HG03378 (cell line): ENCODE measurements at regions not wholly inside any gene's neighbourhood (a gene's known extent, or its start where the extent isn't known, plus 50 kb on each side); places are given as distances from the start of the nearest gene placed in this dataset.

ENCODE experiments used
- ATAC-seq: cut with Tn5 transposase; IDR thresholded peaks from one replicate; pipeline ENCODE4 v1.9.1; 2021; ENCODE audit warnings: mild to moderate bottlenecking, moderate library complexity; ENCODE audit not compliant: unreplicated experiment

DNA sequence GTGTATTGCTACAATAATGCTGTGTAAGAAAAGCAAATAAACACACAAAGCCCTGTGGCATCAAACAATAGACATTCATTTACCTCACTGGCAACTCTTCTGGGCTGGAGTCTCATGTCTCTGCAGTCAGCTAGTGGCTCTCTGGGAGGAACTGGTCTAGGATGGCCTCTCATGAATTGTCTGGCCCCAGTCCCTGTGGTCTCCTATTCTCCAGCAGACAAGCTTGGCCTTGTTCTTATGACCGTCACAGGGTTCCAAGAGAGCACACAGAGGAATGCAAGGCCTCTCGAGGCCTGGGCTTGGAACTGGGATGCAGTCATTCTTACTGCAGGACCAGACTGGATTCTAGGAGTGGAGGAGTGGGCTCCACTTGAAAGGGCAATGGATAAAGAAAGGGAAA lies 141.2 kb upstream of the NTM start:
- no peak for ATAC-seq

DNA sequence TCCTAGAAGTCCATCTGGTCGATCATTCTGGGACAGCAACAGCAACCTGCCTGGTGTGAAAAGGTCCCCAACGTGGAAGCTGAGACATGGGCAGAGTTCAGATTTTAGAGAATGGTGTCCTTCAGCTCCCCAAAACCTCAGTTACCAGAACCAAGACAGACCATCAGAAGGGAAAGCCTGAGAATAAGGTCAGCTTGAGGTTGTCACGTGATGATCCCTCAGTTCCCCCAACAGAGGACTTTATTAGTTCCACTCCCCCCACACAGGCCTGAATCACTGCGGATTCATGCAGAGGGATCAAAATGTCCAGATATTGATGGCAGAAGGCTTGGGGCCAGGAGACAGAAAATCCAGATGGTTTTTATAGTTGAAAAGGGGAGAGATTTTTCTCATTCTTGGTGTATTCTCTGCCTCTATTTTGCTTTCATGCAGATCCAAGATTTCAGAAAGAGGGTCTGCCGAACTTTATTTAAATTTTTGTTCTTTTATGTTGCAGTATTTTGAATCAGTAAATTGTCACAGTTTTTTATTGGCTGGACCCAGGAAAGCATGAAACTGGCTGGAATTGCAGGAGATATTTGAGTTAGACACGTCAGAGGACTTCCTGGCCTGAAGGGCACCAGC lies 139.0 kb upstream of the NTM start:
- no peak for ATAC-seq

DNA sequence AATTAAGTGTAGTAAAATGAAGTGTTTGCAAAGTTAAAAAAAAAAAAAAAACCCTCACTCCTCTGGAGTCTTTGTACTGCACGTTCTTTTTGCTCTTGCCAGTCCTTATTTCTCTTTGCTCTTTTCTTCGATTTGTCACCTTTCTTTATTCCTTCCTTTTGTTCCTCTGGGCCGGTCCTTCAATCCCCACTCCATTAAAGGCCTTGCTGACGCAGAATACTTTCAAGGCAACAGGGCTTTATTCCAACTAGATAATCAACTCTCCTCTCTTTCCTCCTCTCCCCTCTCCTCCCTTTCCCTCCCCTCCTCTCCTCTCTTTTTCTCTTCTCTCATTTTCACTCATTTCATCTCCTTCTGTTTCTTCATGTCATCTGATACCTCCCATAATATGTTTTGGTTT lies 138.2 kb upstream of the NTM start:
- ATAC-seq, result no peak

DNA sequence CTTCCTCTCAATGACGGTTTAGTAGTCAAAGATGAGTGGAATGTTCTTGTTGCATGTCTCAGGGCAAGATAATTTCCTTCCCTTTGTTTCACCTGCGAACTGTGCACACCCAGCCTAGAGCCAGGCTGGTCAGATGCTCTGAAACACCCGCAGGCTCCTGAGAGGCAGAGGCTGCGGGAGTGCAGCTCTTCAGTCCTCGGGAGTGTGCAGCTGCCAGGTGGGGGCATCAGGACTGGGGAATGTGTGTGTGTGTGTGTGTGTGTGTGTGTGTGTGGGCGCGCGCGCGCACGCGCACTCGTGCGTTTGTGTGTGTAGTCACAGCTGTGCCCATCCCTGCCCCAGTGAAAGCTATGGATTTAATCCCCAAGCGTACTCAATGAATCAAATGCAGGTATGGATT lies 136.2 kb upstream of the NTM start:
- no peak for ATAC-seq

DNA sequence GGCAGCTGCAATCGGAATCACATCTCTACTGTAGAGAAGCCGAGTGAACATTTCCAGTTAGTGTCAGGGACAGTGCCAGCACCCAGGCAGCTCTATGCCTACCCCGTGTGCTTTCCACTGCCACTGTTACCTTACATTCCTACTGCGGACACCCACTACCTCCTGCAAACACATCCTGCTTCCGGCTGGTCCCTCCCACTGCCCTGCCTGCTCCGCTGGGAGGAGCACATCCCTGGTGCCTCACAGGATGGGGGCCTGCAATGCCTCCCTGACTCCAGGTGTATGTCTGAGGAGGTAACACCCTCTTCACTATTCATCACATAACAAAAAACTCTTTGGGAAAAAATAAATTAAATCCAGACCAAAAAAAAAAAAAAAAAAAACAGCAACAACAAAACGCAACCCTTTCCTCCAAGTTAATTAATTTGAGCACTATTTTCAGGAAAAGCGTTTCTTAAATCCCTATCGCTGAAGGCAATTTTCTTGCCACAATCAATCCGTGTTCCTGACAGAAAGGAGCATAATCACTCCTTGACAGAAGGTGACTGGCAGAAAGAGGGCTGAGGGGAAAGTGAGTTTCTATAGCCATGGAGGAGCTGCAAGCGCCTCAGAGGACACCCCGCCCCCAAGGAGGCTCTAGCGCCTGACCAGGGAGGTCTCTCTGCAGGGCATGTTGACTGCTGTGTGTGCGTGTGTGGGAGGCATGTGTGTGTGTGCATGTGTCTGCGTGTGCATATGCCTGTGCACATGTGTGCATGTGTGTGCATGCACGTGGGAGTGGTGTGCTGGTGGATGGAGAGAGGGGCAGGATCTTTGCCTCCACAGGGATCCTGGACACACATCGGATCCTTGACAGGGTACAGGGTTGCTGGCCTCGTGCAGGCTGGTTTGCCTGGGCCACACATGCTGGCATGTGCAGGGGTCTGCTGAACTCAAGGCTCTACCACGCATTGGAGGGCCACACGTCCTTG lies 134.8 kb upstream of the NTM start:
- ATAC-seq, result no peak

DNA sequence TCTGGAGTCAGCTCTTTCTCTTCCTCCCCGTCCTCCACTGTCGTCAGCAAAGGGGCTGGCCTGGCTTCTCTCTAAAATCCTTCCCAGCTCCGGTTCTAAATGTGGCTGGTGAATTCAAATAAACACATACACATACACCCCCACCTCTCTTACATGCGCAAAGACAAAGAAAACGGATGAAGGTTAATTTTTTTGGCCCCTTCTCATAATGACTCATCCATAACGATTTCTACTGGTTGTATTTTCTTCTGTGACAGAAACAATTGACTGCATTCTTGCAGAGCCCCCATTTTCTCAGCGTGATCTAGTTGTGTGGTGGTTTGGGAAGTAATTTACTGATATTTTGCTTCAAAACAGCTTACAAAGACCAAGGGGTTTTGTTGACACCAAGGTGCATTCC lies 130.0 kb upstream of the NTM start:
- no peak for ATAC-seq

DNA sequence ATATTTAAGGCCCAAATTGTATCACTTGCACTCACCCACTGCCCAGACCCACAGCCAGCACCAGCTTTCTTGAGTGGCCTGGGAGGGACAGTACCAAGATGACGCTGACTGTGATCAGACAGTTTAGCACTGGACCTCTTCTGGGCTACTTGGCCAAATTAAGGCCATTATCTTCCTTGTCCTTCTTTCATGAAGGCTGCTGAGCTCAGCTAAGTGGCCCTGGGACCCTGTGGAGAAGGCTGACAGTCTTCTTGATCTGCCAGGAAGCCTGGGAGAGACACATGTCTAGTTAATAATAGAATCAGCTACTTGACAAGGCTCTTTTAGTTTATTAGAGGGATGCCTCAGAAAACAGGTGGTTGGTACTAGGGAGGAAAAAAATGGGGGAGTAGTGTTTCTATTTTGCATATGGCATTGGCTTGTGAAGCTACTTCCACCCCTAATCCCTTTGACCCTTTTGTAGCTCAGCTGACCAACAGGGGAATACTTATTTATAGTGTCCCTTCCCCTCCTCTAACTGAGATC lies 127.9 kb upstream of the NTM start:
- no peak for ATAC-seq

DNA sequence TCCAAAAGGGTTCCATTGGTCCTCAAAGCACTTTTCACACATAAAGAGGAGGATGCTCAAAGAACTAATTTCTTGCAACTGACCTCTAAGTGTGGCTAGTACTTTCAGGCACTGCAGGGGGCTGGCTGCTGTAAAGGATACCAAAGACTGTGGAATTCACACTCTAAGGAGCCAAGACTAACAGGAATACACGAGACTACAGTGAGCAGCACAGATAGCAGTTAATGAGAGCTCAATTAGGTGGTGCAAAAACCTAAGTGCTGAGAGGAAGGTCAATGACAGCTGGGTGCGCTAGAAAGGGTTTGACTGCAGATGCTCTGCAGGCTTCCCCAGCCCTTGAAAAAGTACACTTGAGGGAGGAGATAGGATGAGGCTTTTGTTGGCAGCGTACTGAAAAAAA lies 124.3 kb upstream of the NTM start:
- no peak for ATAC-seq

DNA sequence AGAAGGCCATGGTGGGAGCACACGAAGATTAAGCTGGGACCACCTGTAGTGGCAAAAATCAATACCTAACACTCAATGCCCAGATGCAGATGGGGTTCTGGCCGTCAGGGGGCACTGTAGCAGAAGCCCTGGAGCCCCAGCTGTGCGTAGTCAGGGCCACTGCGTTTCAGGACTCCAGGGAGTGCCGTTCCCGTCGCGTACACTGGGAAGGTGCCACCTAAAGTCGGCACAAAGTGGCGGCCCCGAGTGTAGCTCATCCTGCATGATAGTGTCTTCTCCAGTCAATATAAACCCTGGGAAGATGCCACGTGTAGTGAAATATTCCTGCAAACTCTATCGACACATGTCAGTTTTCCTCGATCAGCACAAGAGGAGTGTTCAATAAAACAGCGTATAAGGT lies 123.8 kb upstream of the NTM start:
- ATAC-seq, result no peak

DNA sequence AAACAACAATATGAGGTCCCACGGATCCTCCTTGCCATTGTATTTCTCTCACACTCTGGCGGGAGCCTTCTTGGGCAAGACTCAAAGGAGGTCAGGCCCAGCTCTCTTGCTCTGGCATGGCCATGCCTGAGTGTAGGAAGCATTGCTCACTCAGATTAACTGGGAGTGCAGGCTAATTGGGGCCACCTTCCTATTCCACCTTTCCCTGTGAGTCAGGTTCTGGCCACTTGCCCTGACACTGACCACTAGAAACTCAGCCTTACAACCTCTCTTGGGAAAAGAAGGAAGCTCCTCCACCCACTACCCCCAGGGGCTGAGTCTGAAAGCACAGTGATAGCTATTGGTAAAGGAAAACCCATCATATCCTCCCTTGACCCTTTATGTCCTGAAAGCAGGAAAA lies 121.8 kb upstream of the NTM start:
- ATAC-seq, result no peak

DNA sequence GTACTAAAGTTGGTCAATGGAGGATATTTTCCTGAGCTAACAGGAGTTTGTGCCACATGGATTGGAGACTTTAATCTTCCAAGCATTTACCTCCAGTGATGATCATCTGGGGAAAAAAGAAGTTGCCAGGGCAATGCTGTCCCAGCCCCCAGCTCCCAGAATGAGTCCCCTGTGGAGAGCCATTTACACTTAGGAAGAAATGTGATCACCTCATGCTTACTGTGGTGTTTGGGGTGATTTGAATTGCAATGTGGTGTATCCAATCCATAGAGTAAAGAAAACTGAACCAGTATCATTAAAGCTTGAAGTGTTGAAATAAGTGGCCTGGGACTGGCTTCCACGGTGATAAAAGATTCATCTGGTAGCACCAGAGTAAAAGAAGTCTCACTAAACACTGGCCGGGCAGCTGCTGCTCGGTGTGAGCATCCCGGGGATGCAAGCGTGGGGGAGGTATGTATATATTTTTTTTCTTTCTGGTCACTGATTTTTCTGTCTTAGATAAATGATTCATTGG lies 117.2 kb upstream of the NTM start:
- ATAC-seq, result no peak

DNA sequence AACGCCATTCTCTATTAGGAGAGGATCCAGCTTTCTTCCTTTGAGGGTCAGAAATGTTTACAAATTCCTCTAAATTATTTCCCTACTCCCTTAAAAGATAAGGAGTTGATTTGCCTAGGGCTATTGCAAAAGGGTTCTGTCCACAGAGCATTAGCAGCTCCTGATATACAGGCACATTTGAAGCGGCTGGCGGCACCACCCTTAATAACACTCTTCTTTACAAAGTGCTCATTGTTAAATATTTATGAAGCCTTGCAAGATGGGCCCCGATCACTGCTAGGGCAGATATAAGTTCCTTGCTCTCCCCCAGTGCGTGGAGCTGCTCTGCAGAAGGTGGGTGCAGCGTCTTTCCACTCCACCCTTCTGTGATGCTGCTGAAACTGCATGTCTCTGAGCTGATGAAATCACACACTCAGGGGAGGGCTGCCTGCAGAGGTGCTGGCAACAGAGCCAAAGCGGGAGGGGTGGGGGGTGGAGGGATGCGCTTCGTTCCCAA lies 116.7 kb upstream of the NTM start:
- no peak for ATAC-seq

DNA sequence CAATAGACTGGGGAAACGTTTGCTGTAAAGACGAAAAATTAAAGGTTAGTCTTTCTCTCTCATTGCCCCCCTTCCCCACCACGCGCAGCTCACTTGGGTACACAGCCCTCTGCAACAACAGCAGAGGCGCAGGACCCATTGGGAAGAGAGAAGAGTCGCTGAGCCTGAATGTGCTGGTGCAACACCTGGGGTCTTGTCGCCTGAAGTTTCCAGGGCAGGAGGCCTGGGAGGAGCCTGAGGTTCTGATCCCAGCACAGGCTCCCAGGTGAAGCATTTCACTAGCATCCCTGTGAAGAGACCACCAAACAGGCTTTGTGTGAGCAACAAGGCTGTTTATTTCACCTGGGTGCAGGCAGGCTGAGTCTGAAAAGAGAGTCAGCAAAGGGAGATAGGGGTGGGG lies 116.2 kb upstream of the NTM start:
- ATAC-seq, result no peak

DNA sequence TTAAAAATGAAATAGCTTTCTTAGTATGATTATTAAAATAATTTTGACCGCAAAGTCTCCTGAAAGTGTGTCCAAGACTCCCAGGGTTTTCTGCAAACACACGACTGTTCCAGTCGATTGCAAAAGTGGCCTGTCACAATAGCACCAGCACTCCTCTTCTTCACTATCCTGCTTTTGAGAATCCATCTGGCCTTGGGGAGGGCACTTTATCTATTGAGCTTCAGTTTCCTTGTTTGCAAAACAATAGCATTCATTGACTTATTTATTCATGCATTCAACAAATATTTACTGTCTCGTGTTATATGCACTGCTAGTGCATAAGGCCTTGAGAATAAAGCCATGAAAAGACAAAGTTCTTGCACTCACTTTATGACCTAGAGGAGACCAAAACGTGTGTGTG lies 96.2 kb upstream of the NTM start:
- no peak for ATAC-seq

DNA sequence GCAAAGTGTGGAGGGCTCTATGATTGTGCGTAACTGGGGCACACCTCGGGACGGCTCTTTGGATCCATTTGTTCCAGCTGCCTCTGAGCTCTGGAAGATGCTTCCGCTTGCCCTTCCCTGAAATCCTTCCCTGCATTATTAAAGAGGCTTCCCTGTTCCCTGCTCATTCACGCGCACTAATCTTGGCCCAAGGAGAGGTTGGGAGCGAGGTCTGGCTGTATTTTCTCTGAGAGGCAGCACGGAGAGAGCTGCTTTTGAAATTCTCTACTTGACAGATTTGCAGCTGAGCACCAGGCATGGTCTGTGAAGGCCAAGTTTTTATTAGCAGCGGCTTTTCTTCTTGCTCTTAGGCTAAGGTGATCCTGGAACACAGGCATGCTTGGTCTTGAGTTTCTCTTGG lies 94.8 kb upstream of the NTM start:
- ATAC-seq, result no peak

DNA sequence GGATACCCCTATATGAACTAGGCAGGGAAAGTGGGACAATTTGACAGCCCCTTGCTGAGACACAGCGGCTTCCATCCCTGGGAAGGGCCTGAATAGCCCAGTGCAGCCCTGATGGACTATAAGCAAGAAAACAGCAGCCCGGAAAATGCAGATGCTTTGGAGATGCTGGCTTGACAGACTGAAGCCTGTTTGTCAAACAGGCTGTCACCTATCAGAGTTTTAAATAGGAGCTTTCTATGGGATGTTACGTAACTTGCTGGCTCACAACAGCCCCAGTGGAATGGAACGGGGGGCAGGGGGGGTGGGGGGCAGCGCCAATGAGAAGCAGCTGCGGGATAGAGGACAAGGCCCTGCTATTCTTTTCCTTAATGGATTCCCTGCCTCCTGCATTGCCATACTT lies 91.9 kb upstream of the NTM start:
- ATAC-seq, result no peak

DNA sequence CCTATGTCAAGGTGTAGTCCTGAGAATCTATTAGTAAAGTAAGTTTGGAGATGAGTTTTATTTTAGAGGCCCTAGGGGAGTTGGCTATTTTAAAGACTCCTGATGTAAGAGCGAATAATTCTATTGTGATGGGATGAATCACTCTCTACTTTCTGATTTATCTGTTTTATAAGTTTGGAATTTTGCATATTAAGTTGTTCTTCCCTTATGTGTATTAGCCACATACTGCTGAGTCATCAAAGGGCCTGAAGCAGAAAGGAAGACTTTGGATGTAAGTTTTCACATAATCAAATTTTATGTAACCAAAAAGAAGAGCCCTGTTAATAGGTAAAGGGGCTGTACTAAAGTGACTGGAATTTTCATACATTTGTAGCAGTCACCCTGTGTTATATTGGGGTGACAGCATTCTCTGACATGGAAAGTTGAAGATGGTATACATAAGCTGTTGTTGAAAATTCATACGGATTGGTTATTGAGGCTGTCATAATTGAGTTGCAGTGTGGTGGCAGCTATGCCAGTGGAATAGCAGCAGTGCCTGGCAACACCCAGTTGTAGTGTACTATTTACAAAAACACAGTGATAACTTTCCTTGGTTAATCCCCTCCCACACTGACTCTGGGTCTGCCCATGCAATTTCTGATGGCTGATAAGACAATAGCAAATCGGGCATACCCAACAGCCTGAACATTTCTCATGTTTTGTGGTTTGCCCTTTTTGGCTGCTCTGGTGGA lies 90.6 kb upstream of the NTM start:
- ATAC-seq, result no peak

DNA sequence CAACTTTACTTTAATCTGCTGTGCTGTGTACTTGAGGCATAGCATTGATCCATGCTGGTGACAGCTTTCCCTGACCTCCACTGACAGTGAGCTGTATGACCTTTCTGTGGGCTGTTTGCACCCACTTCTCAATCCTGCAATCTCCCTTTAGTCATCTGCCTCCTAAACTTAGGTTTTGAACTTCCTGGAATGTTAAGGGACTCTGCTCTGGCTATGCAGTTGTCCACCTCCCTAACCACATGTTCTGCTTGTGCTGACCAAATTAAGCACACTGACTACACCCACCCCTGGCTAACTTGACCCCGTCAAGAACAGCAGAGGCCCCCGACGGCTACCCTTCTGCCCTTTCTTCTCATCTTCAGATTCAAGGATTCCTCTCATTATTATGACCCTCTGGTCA lies 89.1 kb upstream of the NTM start:
- no peak for ATAC-seq

DNA sequence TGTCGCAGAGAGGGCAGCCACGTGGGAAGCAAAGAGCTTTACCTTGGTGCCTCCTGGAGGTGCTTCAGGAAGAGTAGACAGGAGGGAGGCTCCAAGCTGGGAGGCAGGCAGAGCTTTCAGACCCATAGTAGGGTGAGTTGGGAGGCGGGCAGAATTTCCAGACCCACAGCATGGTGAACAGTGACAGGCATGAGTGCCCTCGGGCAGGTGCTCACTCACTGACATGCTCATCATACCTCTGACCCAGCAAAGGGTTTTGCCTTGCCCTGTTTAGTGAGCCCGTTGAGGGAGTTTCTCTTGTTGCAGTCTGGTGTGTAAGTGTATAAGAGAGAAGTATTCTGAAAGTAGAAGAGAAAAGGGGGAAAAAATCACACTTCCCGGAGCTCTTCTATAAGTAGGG lies 86.4 kb upstream of the NTM start:
- ATAC-seq, result no peak

DNA sequence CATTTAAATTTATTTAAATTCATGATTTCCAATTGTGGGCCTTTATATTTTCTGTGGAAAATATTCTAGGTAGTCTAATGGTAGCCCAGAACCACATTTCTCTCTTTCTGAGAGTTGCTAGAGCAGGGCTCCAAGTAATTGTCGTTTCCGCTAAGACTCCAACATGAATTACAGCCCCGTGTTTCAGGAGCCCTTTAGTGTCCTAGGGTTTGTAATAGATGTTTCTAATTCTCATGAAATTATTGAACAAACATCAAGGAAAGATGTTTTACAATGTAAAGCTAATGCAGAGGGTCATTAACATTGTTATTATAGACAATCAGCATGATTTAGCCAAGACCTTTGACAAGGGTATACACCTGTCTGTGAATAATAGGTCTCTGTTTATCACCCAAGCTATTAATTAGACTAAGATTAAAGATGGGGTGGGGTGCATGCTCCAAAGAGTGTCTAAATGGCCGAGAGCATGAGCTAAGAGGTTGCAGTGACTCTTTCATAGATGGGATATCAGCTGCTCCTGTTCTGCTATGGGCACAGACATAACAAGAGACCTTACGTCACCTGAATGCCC lies 81.8 kb upstream of the NTM start:
- ATAC-seq, result no peak

DNA sequence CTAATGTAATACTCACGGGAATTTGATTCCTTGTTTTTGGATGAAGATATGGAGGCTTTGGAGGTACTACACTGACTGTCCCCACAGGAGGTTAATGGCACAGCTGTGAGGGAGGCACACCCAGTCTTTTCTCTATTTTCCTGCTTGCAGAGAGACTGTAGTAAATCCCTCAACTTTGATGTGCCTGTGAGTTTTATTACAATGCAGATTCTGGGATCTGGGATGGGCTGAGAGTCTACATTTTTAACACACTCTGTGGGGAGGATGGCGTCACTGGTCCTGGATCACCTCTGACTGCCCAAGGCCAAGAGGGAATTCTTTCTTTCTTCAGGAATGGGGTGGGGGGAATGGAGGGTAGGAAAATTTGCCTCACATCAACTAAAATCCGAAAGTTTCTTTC lies 80.2 kb upstream of the NTM start:
- no peak for ATAC-seq
